GM04504 (cell line): ENCODE measurements at regions not wholly inside any gene's neighbourhood (a gene's known extent, or its start where the extent isn't known, plus 50 kb on each side); places are given as distances from the start of the nearest gene placed in this dataset.

Experiments used
- DNase-seq: peaks from one replicate; pipeline ENCODE4 v3.0.0-alpha.2; 2012; ENCODE audit warnings: low read depth

- DNase-seq = no peak
Observed at GRCh38 chr1:157289424-157290105, 151.4 kb upstream of the ETV3 start.

- no peak for DNase-seq
Observed at GRCh38 chr1:157288996-157289395, 150.8 kb upstream of the ETV3 start.

- DNase-seq = no peak
Observed at GRCh38 chr1:157288492-157288891, 150.3 kb upstream of the ETV3 start.

- no peak for DNase-seq
Observed at GRCh38 chr1:157288006-157288405, 149.8 kb upstream of the ETV3 start.

GRCh38 chr1:157287462-157287861 lies 149.3 kb upstream of the ETV3 start:
- DNase-seq = no peak

GRCh38 chr1:157286646-157287420 lies 148.6 kb upstream of the ETV3 start:
- no peak for DNase-seq

- DNase-seq = no peak
Observed at GRCh38 chr1:157286096-157286495, 147.9 kb upstream of the ETV3 start.

- DNase-seq = no peak
Observed at GRCh38 chr1:157284451-157284850, 146.3 kb upstream of the ETV3 start.

- no peak for DNase-seq
Observed at GRCh38 chr1:157279802-157280140, 141.6 kb upstream of the ETV3 start.

GRCh38 chr1:157279138-157279801 lies 141.1 kb upstream of the ETV3 start:
- DNase-seq = no peak

GRCh38 chr1:157278383-157279137 lies 140.4 kb upstream of the ETV3 start:
- no peak for DNase-seq

GRCh38 chr1:157277913-157278312 lies 139.7 kb upstream of the ETV3 start:
- no peak for DNase-seq

GRCh38 chr1:157277281-157277680 lies 139.1 kb upstream of the ETV3 start:
- no peak for DNase-seq

- peak; percentile 8 for DNase-seq
Observed at GRCh38 chr1:157274698-157275534, 136.7 kb upstream of the ETV3 start.

GRCh38 chr1:157272729-157273524 lies 134.7 kb upstream of the ETV3 start:
- DNase-seq = no peak

GRCh38 chr1:157272264-157272663 lies 134.1 kb upstream of the ETV3 start:
- DNase-seq = no peak

- no peak for DNase-seq
Observed at GRCh38 chr1:157270705-157271274, 132.6 kb upstream of the ETV3 start.

GRCh38 chr1:157269656-157270375 lies 131.6 kb upstream of the ETV3 start:
- no peak for DNase-seq

GRCh38 chr1:157262891-157263290 lies 124.7 kb upstream of the ETV3 start:
- DNase-seq = no peak

GRCh38 chr1:157262422-157262821 lies 124.2 kb upstream of the ETV3 start:
- no peak for DNase-seq
